Loucy (cell line): ENCODE measurements at regions not wholly inside any gene's neighbourhood (a gene's known extent, or its start where the extent isn't known, plus 50 kb on each side); places are given as distances from the start of the nearest gene placed in this dataset.

ENCODE experiments used
- H2AFZ ChIP-seq: fragments of 200-600 bp; sonication (generic); 2 replicates; pipeline ENCODE4 v1.6.0; 2016; ENCODE audit warnings: antibody characterized with exemption, mild to moderate bottlenecking, low read length, moderate library complexity
- H3F3A ChIP-seq: fragments of 200-600 bp; 2 replicates; pipeline ENCODE4 v1.6.0; 2016; ENCODE audit warnings: antibody characterized with exemption, low read depth, mild to moderate bottlenecking
- H3K27me3 ChIP-seq: fragments of 200-600 bp; sonication (generic); 2 replicates; pipeline ENCODE4 v1.6.1; 2014; ENCODE audit warnings: low read length, mild to moderate bottlenecking; ENCODE audit not compliant: insufficient read depth, poor library complexity, severe bottlenecking
- H3K36me3 ChIP-seq: fragments of 200-600 bp; sonication (generic); 2 replicates; pipeline ENCODE4 v1.6.1; 2016; ENCODE audit warnings: low read length; ENCODE audit not compliant: insufficient read depth
- H3K4me1 ChIP-seq: fragments of 200-600 bp; sonication (generic); 2 replicates; pipeline ENCODE4 v1.5.1; 2014; ENCODE audit warnings: low read length, mild to moderate bottlenecking; ENCODE audit not compliant: insufficient read depth, poor library complexity, severe bottlenecking
- H3K4me2 ChIP-seq: fragments of 200-600 bp; sonication (generic); 2 replicates; pipeline ENCODE4 v1.6.0; 2014; ENCODE audit warnings: antibody characterized with exemption, low read length, low read depth, mild to moderate bottlenecking; ENCODE audit not compliant: poor library complexity, severe bottlenecking
- H3K4me3 ChIP-seq: fragments of 200-600 bp; sonication (generic); 2 replicates; pipeline ENCODE4 v1.5.1; 2014; ENCODE audit warnings: low read length, mild to moderate bottlenecking, mixed read lengths; ENCODE audit not compliant: poor library complexity, severe bottlenecking
- H3K79me2 ChIP-seq: fragments of 200-600 bp; sonication (generic); 2 replicates; pipeline ENCODE4 v1.6.1; 2014; ENCODE audit warnings: low read length; ENCODE audit not compliant: insufficient read depth
- H3K9ac ChIP-seq: fragments of 200-600 bp; sonication (generic); 2 replicates; pipeline ENCODE4 v1.6.0; 2014; ENCODE audit warnings: mild to moderate bottlenecking, low read depth, low read length, moderate library complexity; ENCODE audit not compliant: poor library complexity, severe bottlenecking
- H3K9me2 ChIP-seq: fragments of 200-600 bp; sonication (generic); replicated peaks from 2 replicates; pipeline ENCODE4 v1.6.1; 2016; ENCODE audit warnings: low read depth, low read length, mixed read lengths
- H3K9me3 ChIP-seq: fragments of 200-600 bp; sonication (generic); 2 replicates; pipeline ENCODE4 v1.6.1; 2014; ENCODE audit warnings: mild to moderate bottlenecking, antibody characterized with exemption, low read length, low read depth; ENCODE audit not compliant: insufficient read depth
- H4K20me1 ChIP-seq: fragments of 200-600 bp; sonication (generic); 2 replicates; pipeline ENCODE4 v1.6.0; 2014; ENCODE audit warnings: antibody characterized with exemption, low read length, mild to moderate bottlenecking; ENCODE audit not compliant: insufficient read depth, poor library complexity, severe bottlenecking
- EZH2phosphoT487 ChIP-seq: fragments of 200-600 bp; IDR thresholded peaks from 2 replicates; pipeline ENCODE4 v1.6.1; 2018; ENCODE audit warnings: antibody characterized with exemption, mild to moderate bottlenecking, moderate library complexity, borderline replicate concordance
- TF ChIP-seq, protein P1 (sequence below): fragments of 200-600 bp; sonication (generic); conservative IDR thresholded peaks from 2 replicates; pipeline ENCODE4 v1.5.1; 2014; ENCODE audit warnings: mild to moderate bottlenecking, antibody characterized with exemption, low read length

DNA sequence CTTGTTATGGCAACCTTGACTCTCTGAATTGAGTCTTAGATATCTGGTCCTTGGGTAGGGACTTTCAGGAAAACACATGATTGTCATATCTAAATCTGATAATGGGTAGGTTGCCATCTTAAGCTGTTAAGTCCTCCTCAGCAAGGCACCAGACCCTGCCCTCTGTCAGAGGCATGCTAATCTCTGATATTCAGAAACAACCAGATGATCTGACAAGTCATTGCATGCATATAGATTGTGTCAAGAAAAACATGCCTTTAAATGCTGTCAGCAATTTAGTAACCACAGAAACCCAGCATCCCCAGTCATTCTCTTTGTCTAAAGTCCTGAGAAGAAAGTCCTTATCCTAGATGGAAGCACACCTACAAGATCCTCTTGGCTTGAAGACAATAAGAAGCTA is 149.1 kb downstream of the EDN1 start:
- Histone ChIP-seq H2AFZ (no peak overlapping the region), H4K20me1 (no peaks in the 10 kb centered on the region), H3K27me3 (no peaks in the 10 kb centered on the region), H3K9ac (no peak overlapping the region), H3F3A (0 out of 2 replicates have a peak, but pooled peaks cover 3% of the 10 kb centered on the region), H3K9me2 (no peaks in the 10 kb centered on the region), H3K4me3 (no peak overlapping the region), H3K4me1 (peaks cover 30% of the 10 kb centered on the region), H3K36me3 (no peaks in the 10 kb centered on the region), H3K79me2 (no peaks in the 10 kb centered on the region), H3K4me2 (no peak overlapping the region), H3K9me3 (peaks cover 1% of the 10 kb centered on the region; the same call in 1 of the 2 replicates)
- no peak for TF ChIP-seq EZH2phosphoT487
- TF ChIP-seq, protein P1, sequence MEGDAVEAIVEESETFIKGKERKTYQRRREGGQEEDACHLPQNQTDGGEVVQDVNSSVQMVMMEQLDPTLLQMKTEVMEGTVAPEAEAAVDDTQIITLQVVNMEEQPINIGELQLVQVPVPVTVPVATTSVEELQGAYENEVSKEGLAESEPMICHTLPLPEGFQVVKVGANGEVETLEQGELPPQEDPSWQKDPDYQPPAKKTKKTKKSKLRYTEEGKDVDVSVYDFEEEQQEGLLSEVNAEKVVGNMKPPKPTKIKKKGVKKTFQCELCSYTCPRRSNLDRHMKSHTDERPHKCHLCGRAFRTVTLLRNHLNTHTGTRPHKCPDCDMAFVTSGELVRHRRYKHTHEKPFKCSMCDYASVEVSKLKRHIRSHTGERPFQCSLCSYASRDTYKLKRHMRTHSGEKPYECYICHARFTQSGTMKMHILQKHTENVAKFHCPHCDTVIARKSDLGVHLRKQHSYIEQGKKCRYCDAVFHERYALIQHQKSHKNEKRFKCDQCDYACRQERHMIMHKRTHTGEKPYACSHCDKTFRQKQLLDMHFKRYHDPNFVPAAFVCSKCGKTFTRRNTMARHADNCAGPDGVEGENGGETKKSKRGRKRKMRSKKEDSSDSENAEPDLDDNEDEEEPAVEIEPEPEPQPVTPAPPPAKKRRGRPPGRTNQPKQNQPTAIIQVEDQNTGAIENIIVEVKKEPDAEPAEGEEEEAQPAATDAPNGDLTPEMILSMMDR, result no peak

DNA sequence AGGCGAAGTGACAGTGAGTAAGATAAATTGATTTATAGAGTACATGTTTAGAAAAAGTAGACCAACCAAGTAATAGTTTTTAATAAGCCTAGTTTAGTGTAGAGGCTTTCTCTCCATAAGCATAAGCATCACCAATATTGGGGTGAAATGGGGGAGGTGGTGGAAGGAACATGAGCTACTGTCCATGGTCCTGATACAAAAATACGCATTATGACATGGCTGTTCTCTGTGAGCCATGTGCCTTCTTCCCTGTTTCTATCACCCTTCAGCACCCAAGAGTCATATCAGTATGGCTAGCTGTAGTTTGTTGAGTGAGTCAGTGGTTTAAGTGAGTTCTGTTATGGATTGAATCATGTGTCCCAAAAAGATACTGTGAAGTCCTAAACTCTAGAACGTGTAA is 150.8 kb downstream of the EDN1 start:
- H4K20me1 ChIP-seq, result no peaks in the 10 kb centered on the region

DNA sequence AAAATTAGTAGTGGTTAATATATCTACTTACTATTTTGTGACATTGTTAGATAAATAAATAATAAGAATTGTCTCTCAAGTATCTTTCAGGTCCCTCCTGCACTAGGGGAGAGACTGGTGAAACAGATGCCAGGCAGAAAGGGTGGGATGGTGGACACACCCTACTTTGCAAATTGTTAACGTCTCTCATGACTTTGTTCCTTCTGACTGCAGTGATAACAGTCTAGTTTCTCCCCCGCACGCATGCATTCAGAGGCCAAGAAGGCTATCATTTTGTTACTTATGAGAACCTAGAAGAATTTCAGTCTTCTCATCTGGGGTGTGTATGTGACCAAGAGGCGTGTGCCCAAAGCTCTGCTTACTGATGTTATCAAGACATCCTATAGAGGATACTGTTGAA is 152.3 kb downstream of the EDN1 start:
- Histone ChIP-seq H3K9me3 (no peaks in the 10 kb centered on the region), H3F3A (no peaks in the 10 kb centered on the region), H3K4me2 (no peak overlapping the region), H4K20me1 (no peaks in the 10 kb centered on the region), H2AFZ (no peak overlapping the region), H3K4me3 (no peak overlapping the region), H3K4me1 (peaks cover 8% of the 10 kb centered on the region), H3K79me2 (no peaks in the 10 kb centered on the region), H3K36me3 (no peaks in the 10 kb centered on the region), H3K27me3 (no peaks in the 10 kb centered on the region), H3K9ac (no peak overlapping the region), H3K9me2 (no peaks in the 10 kb centered on the region)
- no peak for TF ChIP-seq EZH2phosphoT487
- TF ChIP-seq, protein P1, result no peak

More for the DNA sequence above, 150.8 kb downstream of the EDN1 start:
- Histone ChIP-seq H3K36me3 (no peaks in the 10 kb centered on the region), H2AFZ (no peak overlapping the region), H3K79me2 (no peaks in the 10 kb centered on the region), H3K27me3 (no peaks in the 10 kb centered on the region), H3F3A (0 out of 2 replicates have a peak, but pooled peaks cover 3% of the 10 kb centered on the region), H3K4me3 (no peak overlapping the region), H3K4me2 (no peak overlapping the region), H3K9ac (no peak overlapping the region), H3K4me1 (peaks cover 20% of the 10 kb centered on the region), H3K9me3 (no peaks in the 10 kb centered on the region), H3K9me2 (no peaks in the 10 kb centered on the region)
- no peak for TF ChIP-seq EZH2phosphoT487
- TF ChIP-seq, protein P1, result no peak
